AG04449 (cell line): ENCODE measurements at regions not wholly inside any gene's neighbourhood (a gene's known extent, or its start where the extent isn't known, plus 50 kb on each side); places are given as distances from the start of the nearest gene placed in this dataset.
"Not testable (repeated sequence)": the region's sequence is repeated elsewhere in the genome, so short reads cannot be mapped to it uniquely, and the experiment has no call there.

Experiments
- CTCF ChIA-PET: fragments of 350-600 bp; formaldehyde crosslinking; extraction: SDS; loops from one replicate; lab custom pipeline; 2021; ENCODE audit warnings: antibody characterized with exemption; lab: Yijun Ruan, JAX
- POLR2A ChIA-PET: fragments of 400-600, 350-600 bp; formaldehyde crosslinking; extraction: SDS; loops from one replicate; lab custom pipeline; 2020; ENCODE audit warnings: antibody characterized with exemption, inconsistent platforms; lab: Yijun Ruan, JAX
- DNase-seq: peaks from one replicate; pipeline ENCODE4 v3.0.0-alpha.2; 2010; ENCODE audit warnings: low read depth, low spot score
- H3K4me3 ChIP-seq: 2 replicates; pipeline ENCODE4 v1.5.1; 2011; ENCODE audit warnings: low read depth, mild to moderate bottlenecking, control low read depth, low read length
- TF ChIP-seq, protein P1 (sequence below): IDR thresholded peaks from one replicate; pipeline ENCODE4 v1.5.1; 2011; ENCODE audit warnings: mild to moderate bottlenecking, moderate library complexity, low read length, control low read depth, inconsistent platforms; ENCODE audit not compliant: insufficient read depth; ENCODE audit errors: missing control alignments

DNA sequence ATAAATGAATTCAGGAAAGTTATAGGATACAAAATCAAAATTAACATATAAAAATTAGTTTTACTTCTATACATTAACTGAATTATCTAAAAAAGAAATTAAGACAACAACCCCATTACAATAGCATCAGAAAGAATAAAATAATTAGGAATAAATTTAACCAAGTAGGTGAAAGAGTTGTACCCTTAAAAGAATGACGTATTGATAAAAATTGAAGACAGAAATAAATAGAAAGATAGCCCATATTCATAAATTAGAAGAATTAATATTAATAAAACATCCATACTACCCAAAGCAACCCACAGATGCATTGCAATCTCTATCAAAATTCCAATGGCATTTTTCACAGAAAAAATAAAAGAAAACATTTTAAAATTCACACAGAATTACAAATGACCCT, 242.8 kb downstream of the MMUT start:
- no peak for DNase-seq
- ChIA-PET POLR2A (no interaction called here), CTCF (no interaction called here)
- no peak overlapping the region for H3K4me3 ChIP-seq
- TF ChIP-seq, protein P1, sequence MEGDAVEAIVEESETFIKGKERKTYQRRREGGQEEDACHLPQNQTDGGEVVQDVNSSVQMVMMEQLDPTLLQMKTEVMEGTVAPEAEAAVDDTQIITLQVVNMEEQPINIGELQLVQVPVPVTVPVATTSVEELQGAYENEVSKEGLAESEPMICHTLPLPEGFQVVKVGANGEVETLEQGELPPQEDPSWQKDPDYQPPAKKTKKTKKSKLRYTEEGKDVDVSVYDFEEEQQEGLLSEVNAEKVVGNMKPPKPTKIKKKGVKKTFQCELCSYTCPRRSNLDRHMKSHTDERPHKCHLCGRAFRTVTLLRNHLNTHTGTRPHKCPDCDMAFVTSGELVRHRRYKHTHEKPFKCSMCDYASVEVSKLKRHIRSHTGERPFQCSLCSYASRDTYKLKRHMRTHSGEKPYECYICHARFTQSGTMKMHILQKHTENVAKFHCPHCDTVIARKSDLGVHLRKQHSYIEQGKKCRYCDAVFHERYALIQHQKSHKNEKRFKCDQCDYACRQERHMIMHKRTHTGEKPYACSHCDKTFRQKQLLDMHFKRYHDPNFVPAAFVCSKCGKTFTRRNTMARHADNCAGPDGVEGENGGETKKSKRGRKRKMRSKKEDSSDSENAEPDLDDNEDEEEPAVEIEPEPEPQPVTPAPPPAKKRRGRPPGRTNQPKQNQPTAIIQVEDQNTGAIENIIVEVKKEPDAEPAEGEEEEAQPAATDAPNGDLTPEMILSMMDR, result no peak

DNA sequence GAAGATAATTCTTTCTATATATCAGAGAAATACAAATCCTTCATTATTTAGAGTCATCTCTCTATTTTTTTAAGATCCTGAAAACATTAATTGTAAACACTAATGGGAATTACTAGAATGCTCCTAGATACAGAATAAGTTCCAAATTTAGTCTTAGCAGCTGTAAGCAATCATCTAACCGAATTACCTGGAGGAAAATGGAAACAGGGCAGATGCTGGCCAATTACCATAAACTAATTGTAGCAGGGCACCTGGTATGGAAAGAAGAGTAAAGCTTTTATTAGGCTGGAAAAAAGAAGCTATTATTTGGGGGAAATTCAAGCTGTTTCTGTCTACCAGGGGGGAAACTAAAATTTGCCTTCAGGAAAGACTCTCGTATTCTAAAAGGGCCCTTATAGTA, 257.5 kb downstream of the MMUT start:
- POLR2A ChIA-PET, result no interaction called here
- no peak for DNase-seq
- TF ChIP-seq, protein P1, result no peak
- H3K4me3 ChIP-seq, result no peak overlapping the region
- CTCF ChIA-PET, result no interaction called here

DNA sequence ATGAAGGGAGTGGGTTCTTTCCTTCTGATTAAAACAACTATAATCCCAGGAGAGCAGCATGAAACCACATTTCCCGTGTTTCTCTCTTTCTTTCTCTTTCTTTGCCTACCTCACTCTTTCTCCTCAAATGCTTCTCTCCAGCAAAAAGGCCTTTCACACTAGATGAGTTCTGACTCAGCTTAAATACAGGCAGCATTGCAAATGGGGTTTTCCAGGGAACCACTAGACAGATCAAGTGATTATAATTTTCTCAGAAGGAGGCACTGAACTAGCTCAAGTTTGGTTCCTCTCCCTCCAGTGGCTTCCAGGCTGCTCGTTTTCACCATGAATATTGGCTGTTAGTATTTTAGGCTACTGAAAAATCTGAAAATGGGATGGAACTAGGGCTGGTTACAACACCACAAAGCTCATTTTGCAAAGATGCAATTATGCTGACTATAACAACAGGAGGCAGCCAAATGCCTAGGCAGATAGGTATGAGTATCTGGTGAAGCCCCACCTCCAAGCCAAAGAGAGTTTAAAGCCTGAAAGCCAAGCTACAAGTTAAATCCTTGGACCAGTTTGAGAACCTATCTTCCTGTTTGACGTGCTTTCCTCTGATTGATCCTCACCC, 260.0 kb downstream of the MMUT start:
- TF ChIP-seq, protein P1, result no peak
- ChIA-PET CTCF (no interaction called here), POLR2A (no interaction called here)
- H3K4me3 ChIP-seq, result no peak overlapping the region
- DNase-seq, result no peak

DNA sequence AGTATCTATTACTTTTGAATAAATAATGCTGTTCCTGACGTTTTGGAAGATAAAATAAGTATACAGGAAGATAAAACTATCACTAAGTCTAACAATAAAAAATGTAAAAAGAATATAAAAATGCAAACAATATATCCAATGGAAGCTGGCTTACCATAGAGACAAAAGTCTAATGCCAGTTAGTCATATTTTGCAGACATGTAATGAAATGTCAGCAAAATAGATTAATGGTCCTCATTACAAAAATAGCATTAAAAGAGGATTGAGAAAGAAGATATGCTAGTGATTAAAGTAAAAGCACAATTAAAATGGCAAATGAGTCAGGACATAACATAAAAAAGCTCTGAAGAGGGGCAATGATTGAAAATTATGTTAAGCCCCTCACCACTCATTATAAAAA, 265.0 kb downstream of the MMUT start:
- DNase-seq, result no peak
- TF ChIP-seq, protein P1, result no peak
- H3K4me3 ChIP-seq, result no peak overlapping the region
- POLR2A ChIA-PET, result no interaction called here
- CTCF ChIA-PET, result no interaction called here

DNA sequence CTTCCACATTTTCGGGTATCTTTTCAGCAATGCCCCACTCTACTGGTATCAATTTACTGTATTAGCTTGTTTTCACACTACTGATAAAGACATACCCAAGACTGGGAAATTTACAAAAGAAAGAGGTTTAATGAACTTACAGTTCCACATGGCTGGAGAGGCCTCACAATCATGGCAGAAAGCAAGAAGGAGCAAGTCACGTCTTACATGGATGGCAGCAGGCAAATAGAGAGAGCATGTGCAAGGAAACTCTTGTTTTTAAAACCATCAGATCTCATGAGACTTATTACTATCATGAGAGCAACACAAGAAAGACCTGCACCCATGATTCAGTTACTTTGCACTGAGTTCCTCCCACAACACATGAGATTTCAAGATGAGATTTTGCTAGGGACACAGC, 300.7 kb downstream of the MMUT start:
- DNase-seq, POLR2A ChIA-PET, CTCF ChIA-PET, H3K4me3 ChIP-seq: not testable (repeated sequence)

DNA sequence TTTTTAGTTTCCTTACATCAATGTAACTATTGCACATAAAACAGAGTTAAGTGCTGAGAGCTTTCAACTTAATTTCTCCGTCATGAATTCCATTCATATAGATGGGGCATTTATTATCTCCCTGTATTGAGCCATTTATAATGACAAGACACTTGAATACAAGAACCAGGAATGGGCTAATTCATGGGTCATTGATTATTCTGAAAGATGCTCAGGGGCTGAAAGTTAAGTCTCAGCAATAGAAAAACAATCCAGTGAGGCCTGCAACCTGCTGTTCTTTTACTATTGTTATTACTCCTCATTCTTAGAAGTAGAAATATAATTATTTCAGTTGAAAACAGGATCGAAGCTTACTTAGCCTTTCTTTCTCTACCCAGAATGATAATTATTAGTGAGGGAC, 307.7 kb downstream of the MMUT start:
- no peak overlapping the region for H3K4me3 ChIP-seq
- CTCF ChIA-PET, result no interaction called here
- DNase-seq, result no peak
- TF ChIP-seq, protein P1, result no peak
- POLR2A ChIA-PET, result interaction anchor here (0.6 kb wide), 1 partner anchor 255 kb away, joined by 3 read pairs; no protein-coding TSS in a partner anchor

DNA sequence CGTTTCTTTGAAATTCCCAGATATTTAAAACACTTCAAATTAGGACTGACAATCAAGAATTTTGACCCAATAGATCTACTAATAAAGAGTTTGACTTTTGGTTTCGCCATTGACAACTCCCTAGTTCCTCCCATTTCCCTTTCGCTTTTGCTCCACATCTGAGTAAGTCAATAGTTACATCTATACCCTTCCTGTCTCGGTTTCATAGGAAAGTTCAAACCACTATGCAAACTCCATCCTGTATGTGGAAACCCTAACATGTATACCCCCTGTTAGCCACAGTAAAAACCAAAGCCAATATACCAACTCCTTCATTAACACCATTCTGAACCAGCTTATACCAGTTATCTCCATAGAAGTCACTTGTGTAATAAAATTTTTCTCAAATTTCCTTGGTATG, 311.1 kb downstream of the MMUT start:
- CTCF ChIA-PET, result no interaction called here
- DNase-seq, result no peak
- POLR2A ChIA-PET, result no interaction called here
- TF ChIP-seq, protein P1, result no peak
- no peak overlapping the region for H3K4me3 ChIP-seq
